HUDEP-2 (cell line): ENCODE measurements at regions not wholly inside any gene's neighbourhood (a gene's known extent, or its start where the extent isn't known, plus 50 kb on each side); places are given as distances from the start of the nearest gene placed in this dataset.

Experiments
- DNase-seq, 76 experiments: peaks; one replicate each; lab custom pipeline; 2025; ENCODE audit not compliant: unreplicated experiment in 76 of 76; lab: John Stamatoyannopoulos, UW

- no peak for DNase-seq
These were observed 889.2 kb downstream of the PDCD6IP start for GRCh38 chr3:34687671-34688070.

- DNase-seq, result no peak
These were observed 898.4 kb downstream of the PDCD6IP start for GRCh38 chr3:34696831-34697230.

- DNase-seq, result no peak
These were observed 904.6 kb downstream of the PDCD6IP start for GRCh38 chr3:34703053-34703452.

- DNase-seq, result no peak
These were observed 914.3 kb upstream of the ARPP21 start for GRCh38 chr3:34724916-34725499.

- no peak for DNase-seq
These were observed 913.6 kb upstream of the ARPP21 start for GRCh38 chr3:34725774-34726173.

GRCh38 chr3:34727700-34728099 is 911.6 kb upstream of the ARPP21 start:
- DNase-seq, result no peak

- DNase-seq, result no peak
These were observed 897.2 kb upstream of the ARPP21 start for GRCh38 chr3:34742151-34742550.

GRCh38 chr3:34758630-34759261 is 880.6 kb upstream of the ARPP21 start:
- DNase-seq, result no peak

GRCh38 chr3:34777386-34777785 is 861.9 kb upstream of the ARPP21 start:
- DNase-seq, result no peak

GRCh38 chr3:34779092-34779491 is 860.2 kb upstream of the ARPP21 start:
- no peak for DNase-seq

- DNase-seq, result no peak
These were observed 859.0 kb upstream of the ARPP21 start for GRCh38 chr3:34780294-34780693.

GRCh38 chr3:34780973-34781372 is 858.4 kb upstream of the ARPP21 start:
- no peak for DNase-seq

- DNase-seq, result no peak
These were observed 856.5 kb upstream of the ARPP21 start for GRCh38 chr3:34782871-34783270.

GRCh38 chr3:34783876-34784275 is 855.4 kb upstream of the ARPP21 start:
- no peak for DNase-seq

GRCh38 chr3:34793057-34793456 is 846.3 kb upstream of the ARPP21 start:
- no peak for DNase-seq

GRCh38 chr3:34807611-34808010 is 831.7 kb upstream of the ARPP21 start:
- no peak for DNase-seq

GRCh38 chr3:34808287-34808686 is 831.0 kb upstream of the ARPP21 start:
- no peak for DNase-seq

- no peak for DNase-seq
These were observed 810.5 kb upstream of the ARPP21 start for GRCh38 chr3:34828847-34829246.

- no peak for DNase-seq
These were observed 806.3 kb upstream of the ARPP21 start for GRCh38 chr3:34832865-34833508.

- no peak for DNase-seq
These were observed 801.2 kb upstream of the ARPP21 start for GRCh38 chr3:34837848-34838741.
